SK-N-SH treated with all-trans-retinoic acid at 6 μM for 48 hours (cell line): ENCODE measurements at regions not wholly inside any gene's neighbourhood (a gene's known extent, or its start where the extent isn't known, plus 50 kb on each side); places are given as distances from the start of the nearest gene placed in this dataset.

Experiments
- ATAC-seq: fragments of 200-7000 bp; cut with Tn5 transposase; 3 replicates; pipeline ENCODE4 v1.9.1; 2020; ENCODE audit warnings: mild to moderate bottlenecking, moderate library complexity
- ARNTL ChIP-seq: fragments of 450-650 bp; formaldehyde crosslinking; IDR thresholded peaks from 2 replicates; pipeline ENCODE4 v1.5.0; 2020; ENCODE audit warnings: low read depth, mild to moderate bottlenecking, moderate library complexity, borderline replicate concordance
- BACH2 ChIP-seq: fragments of 250-450 bp; sonication (Bioruptor Pico); IDR thresholded peaks from 2 replicates; pipeline ENCODE4 v1.9.0; 2021; ENCODE audit warnings: mild to moderate bottlenecking, borderline replicate concordance
- CSDC2 ChIP-seq: fragments of 250-450 bp; sonication (Bioruptor Pico); IDR thresholded peaks from 2 replicates; pipeline ENCODE4 v1.5.0; 2020; ENCODE audit warnings: mild to moderate bottlenecking, moderate library complexity
- ESRRG ChIP-seq: fragments of 250-450 bp; sonication (Bioruptor Pico); IDR thresholded peaks from 2 replicates; pipeline ENCODE4 v1.6.1; 2021; ENCODE audit warnings: mild to moderate bottlenecking
- GLIS3 ChIP-seq: fragments of 250-450 bp; sonication (Bioruptor Pico); IDR thresholded peaks from 2 replicates; pipeline ENCODE4 v1.5.0; 2020; ENCODE audit warnings: mild to moderate bottlenecking, moderate library complexity
- ISL1 ChIP-seq: fragments of 250-450 bp; sonication (Bioruptor Pico); IDR thresholded peaks from 2 replicates; pipeline ENCODE4 v2.1.2; 2022; ENCODE audit warnings: mild to moderate bottlenecking, moderate library complexity
- OSR1 ChIP-seq: fragments of 250-450 bp; sonication (Bioruptor Pico); IDR thresholded peaks from 2 replicates; pipeline ENCODE4 v1.8.0; 2022; ENCODE audit warnings: moderate library complexity, mild to moderate bottlenecking, inconsistent platforms
- PPARA ChIP-seq: fragments of 250-450 bp; sonication (Bioruptor Pico); IDR thresholded peaks from 2 replicates; pipeline ENCODE4 v1.5.0; 2020; ENCODE audit warnings: mild to moderate bottlenecking, borderline replicate concordance
- RARB ChIP-seq: fragments of 250-450 bp; sonication (Bioruptor Pico); IDR thresholded peaks from 2 replicates; pipeline ENCODE4 v1.8.0; 2021; ENCODE audit warnings: mild to moderate bottlenecking, moderate library complexity
- SNAI2 ChIP-seq: fragments of 250-450 bp; sonication (Bioruptor Pico); IDR thresholded peaks from 2 replicates; pipeline ENCODE4 v1.5.0; 2020; ENCODE audit warnings: mild to moderate bottlenecking, moderate library complexity
- TCF4 ChIP-seq: fragments of 250-450 bp; sonication (Bioruptor Pico); IDR thresholded peaks from 2 replicates; pipeline ENCODE4 v1.8.0; 2021; ENCODE audit warnings: mild to moderate bottlenecking, moderate library complexity, borderline replicate concordance
- TOX ChIP-seq: fragments of 250-450 bp; sonication (Bioruptor Pico); IDR thresholded peaks from 2 replicates; pipeline ENCODE4 v1.8.0; 2021; ENCODE audit warnings: mild to moderate bottlenecking, moderate library complexity, borderline replicate concordance
- ZC3H10 ChIP-seq: fragments of 250-450 bp; sonication (Bioruptor Pico); IDR thresholded peaks from 2 replicates; pipeline ENCODE4 v1.5.1; 2021; ENCODE audit warnings: mild to moderate bottlenecking, moderate library complexity
- ZFP3 ChIP-seq: fragments of 250-450 bp; sonication (Bioruptor Pico); IDR thresholded peaks from 2 replicates; pipeline ENCODE4 v1.5.0; 2020; ENCODE audit warnings: mild to moderate bottlenecking, moderate library complexity
- ZFP30 ChIP-seq: fragments of 450-650 bp; formaldehyde crosslinking; IDR thresholded peaks from 2 replicates; pipeline ENCODE4 v1.5.0; 2022; ENCODE audit warnings: mild to moderate bottlenecking, moderate library complexity
- ZNF565 ChIP-seq: fragments of 450-650 bp; formaldehyde crosslinking; conservative IDR thresholded peaks from 2 replicates; pipeline ENCODE4 v1.5.0; 2020; ENCODE audit warnings: low read depth, mild to moderate bottlenecking, moderate library complexity
- ZNF70 ChIP-seq: fragments of 450-650 bp; formaldehyde crosslinking; IDR thresholded peaks from 2 replicates; pipeline ENCODE4 v1.5.0; 2020; ENCODE audit warnings: mild to moderate bottlenecking, moderate library complexity
- ZNF8 ChIP-seq: fragments of 450-650 bp; formaldehyde crosslinking; IDR thresholded peaks from 2 replicates; pipeline ENCODE4 v1.5.0; 2020; ENCODE audit warnings: mild to moderate bottlenecking, moderate library complexity
- TF ChIP-seq, protein P1 (sequence below): fragments of 250-450 bp; sonication (Bioruptor Pico); IDR thresholded peaks from 2 replicates; pipeline ENCODE4 v1.5.1; 2020; ENCODE audit warnings: low read depth, mild to moderate bottlenecking, moderate library complexity
- TF ChIP-seq, protein P2 (sequence below): fragments of 250-450 bp; sonication (Bioruptor Pico); IDR thresholded peaks from 2 replicates; pipeline ENCODE4 v1.5.1; 2021; ENCODE audit warnings: mild to moderate bottlenecking, moderate library complexity
- TF ChIP-seq, protein P3 (sequence below): fragments of 250-450 bp; sonication (Bioruptor Pico); IDR thresholded peaks from 2 replicates; pipeline ENCODE4 v1.8.0; 2021; ENCODE audit warnings: low read depth, mild to moderate bottlenecking, moderate library complexity, borderline replicate concordance
- TF ChIP-seq, protein P4 (sequence below): fragments of 250-450 bp; sonication (Bioruptor Pico); IDR thresholded peaks from 2 replicates; pipeline ENCODE4 v1.8.0; 2020; ENCODE audit warnings: mild to moderate bottlenecking, moderate library complexity, borderline replicate concordance

DNA sequence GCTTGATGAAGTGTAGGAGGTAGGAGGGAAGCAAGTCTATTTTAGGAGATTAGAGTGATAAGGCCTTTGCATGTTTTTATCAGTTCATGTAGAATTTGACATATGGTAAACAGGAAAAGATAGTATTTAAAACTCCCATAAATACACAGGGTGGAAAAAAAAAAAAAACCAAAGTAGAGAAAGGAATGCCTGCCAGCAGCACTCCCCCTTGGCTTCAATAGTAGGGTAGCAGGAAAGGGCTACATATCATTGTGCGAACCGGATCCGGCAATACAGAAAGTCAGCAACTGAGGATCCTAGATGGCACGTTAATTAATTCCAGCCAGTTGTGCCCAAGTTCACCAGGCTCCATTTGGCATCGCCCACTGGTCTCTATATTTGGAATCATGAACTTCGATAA lies 159.6 kb upstream of the SMIM21 start:
- TF ChIP-seq ZNF70 = no peak
- TF ChIP-seq RARB = no peak
- TF ChIP-seq ZNF565 = no peak
- TF ChIP-seq, protein P1, sequence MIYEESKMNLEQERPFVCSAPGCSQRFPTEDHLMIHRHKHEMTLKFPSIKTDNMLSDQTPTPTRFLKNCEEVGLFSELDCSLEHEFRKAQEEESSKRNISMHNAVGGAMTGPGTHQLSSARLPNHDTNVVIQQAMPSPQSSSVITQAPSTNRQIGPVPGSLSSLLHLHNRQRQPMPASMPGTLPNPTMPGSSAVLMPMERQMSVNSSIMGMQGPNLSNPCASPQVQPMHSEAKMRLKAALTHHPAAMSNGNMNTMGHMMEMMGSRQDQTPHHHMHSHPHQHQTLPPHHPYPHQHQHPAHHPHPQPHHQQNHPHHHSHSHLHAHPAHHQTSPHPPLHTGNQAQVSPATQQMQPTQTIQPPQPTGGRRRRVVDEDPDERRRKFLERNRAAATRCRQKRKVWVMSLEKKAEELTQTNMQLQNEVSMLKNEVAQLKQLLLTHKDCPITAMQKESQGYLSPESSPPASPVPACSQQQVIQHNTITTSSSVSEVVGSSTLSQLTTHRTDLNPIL (CRISPR knock-in tag) = no peak
- no peak for TF ChIP-seq ZC3H10 (CRISPR knock-in tag)
- TF ChIP-seq, protein P2, sequence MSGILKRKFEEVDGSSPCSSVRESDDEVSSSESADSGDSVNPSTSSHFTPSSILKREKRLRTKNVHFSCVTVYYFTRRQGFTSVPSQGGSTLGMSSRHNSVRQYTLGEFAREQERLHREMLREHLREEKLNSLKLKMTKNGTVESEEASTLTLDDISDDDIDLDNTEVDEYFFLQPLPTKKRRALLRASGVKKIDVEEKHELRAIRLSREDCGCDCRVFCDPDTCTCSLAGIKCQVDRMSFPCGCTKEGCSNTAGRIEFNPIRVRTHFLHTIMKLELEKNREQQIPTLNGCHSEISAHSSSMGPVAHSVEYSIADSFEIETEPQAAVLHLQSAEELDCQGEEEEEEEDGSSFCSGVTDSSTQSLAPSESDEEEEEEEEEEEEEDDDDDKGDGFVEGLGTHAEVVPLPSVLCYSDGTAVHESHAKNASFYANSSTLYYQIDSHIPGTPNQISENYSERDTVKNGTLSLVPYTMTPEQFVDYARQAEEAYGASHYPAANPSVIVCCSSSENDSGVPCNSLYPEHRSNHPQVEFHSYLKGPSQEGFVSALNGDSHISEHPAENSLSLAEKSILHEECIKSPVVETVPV (CRISPR knock-in tag) = no peak
- no peak for TF ChIP-seq OSR1 (CRISPR knock-in tag)
- no peak for TF ChIP-seq ZNF8 (CRISPR knock-in tag)
- no peak for TF ChIP-seq ZFP30 (CRISPR knock-in tag)
- TF ChIP-seq ARNTL (CRISPR knock-in tag) = no peak
- TF ChIP-seq BACH2 (CRISPR knock-in tag) = no peak
- no peak for TF ChIP-seq ESRRG
- no peak for TF ChIP-seq PPARA (CRISPR knock-in tag)
- TF ChIP-seq, all 23 proteins: peak for 0
- ATAC-seq = no peak

DNA sequence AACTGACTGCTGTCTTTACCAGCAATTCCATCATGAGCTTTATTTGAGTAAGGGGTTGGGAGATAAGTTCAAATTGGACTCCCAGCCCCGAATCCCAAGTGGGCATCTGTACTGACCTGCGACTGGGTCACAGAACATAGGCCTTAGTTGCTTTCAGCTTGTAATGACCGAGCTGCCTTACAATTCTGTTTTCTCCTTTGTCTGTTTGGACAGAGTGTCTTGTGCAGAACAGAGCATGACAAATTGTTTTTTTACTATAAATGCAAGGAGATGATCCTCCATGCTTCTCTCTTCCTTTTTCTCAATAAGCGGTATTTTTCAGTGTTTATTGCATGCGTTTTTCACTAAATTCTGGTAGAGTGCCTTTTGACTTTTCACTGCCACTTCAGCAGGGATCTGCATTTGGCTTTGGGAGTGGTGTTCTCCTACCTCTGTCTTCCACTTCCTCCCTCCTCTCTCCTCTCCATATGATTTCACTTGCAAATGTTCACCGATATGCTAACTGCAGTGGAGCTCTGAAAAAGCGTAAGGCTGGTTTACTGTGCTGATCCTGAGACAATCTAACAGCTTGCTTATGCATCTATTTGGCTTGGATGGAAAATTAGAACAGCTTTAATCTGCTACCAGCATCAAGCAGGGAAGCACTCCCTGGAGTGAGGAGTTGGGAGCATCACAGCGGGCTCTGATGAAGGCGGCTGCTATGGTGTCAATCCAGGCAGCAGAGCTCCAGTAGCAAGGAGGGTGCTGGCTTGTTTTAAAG lies 158.8 kb upstream of the SMIM21 start:
- no peak for ATAC-seq
- TF ChIP-seq BACH2 (CRISPR knock-in tag) (no peak), ESRRG (no peak), CSDC2 (CRISPR knock-in tag) (no peak), ZFP30 (CRISPR knock-in tag) (no peak), TCF4 (CRISPR knock-in tag) (no peak), ISL1 (no peak), ZNF8 (CRISPR knock-in tag) (no peak), GLIS3 (no peak), SNAI2 (CRISPR knock-in tag) (no peak), ZNF565 (no peak), PPARA (CRISPR knock-in tag) (no peak), RARB (no peak)
- TF ChIP-seq, protein P3, sequence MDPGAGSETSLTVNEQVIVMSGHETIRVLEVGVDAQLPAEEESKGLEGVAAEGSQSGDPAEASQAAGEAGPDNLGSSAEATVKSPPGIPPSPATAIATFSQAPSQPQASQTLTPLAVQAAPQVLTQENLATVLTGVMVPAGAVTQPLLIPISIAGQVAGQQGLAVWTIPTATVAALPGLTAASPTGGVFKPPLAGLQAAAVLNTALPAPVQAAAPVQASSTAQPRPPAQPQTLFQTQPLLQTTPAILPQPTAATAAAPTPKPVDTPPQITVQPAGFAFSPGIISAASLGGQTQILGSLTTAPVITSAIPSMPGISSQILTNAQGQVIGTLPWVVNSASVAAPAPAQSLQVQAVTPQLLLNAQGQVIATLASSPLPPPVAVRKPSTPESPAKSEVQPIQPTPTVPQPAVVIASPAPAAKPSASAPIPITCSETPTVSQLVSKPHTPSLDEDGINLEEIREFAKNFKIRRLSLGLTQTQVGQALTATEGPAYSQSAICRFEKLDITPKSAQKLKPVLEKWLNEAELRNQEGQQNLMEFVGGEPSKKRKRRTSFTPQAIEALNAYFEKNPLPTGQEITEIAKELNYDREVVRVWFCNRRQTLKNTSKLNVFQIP = no peak
- TF ChIP-seq, protein P2 (CRISPR knock-in tag) = no peak
- TF ChIP-seq, protein P1 (CRISPR knock-in tag) = no peak

DNA sequence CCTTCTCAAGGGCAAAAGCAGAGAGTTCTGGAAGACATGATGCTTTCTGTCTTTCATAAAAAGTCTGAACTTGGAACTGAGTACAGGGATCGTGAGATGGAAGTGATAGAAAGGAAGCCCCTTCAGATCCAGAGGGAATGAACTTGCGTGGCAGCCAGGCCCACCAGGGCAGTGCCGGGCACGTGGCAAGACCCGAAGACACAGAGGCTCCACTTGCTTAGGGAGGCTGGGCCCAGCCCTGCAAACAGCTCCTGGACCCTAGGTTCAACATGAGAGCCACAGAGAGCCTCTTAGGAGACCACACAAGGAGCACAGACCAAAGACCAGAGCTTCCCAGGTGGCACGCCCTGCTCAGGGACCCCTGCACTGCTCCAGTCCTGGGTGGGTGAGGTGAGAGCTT lies 155.4 kb upstream of the SMIM21 start:
- TF ChIP-seq ARNTL (CRISPR knock-in tag) = no peak
- no peak for TF ChIP-seq RARB
- TF ChIP-seq ESRRG = no peak
- no peak for TF ChIP-seq ZFP3
- TF ChIP-seq, all 23 proteins: peak for 0
- ATAC-seq = no peak

DNA sequence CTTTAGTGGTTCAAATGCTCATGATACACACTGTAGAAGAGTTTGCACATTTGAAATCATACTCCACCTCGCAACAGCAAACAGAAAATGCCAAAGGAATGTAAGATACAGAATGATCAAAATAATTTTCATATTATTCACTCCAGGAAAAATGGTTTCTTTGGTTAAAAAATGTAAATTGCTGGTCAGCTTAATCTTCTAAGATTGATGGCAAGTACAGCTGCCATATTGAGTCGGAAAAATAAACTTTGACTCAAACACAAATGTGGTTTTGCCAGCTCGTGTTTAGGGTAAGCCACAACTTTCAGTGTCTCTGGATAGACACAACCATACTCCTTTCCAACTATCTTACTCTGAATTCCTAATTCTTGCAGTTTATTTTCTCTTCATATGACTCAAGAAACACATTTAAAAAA lies 154.9 kb upstream of the SMIM21 start:
- ATAC-seq = no peak
- TF ChIP-seq ZC3H10 (CRISPR knock-in tag) (no peak), TCF4 (CRISPR knock-in tag) (no peak), GLIS3 (no peak), ARNTL (CRISPR knock-in tag) (no peak), ISL1 (no peak), ZFP30 (CRISPR knock-in tag) (no peak), ZNF8 (CRISPR knock-in tag) (no peak), RARB (no peak), PPARA (CRISPR knock-in tag) (no peak), ZNF565 (no peak), TOX (no peak)
- TF ChIP-seq, protein P4, sequence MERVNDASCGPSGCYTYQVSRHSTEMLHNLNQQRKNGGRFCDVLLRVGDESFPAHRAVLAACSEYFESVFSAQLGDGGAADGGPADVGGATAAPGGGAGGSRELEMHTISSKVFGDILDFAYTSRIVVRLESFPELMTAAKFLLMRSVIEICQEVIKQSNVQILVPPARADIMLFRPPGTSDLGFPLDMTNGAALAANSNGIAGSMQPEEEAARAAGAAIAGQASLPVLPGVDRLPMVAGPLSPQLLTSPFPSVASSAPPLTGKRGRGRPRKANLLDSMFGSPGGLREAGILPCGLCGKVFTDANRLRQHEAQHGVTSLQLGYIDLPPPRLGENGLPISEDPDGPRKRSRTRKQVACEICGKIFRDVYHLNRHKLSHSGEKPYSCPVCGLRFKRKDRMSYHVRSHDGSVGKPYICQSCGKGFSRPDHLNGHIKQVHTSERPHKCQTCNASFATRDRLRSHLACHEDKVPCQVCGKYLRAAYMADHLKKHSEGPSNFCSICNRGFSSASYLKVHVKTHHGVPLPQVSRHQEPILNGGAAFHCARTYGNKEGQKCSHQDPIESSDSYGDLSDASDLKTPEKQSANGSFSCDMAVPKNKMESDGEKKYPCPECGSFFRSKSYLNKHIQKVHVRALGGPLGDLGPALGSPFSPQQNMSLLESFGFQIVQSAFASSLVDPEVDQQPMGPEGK (CRISPR knock-in tag) = no peak
- TF ChIP-seq, protein P2 (CRISPR knock-in tag) = no peak
- TF ChIP-seq, protein P3 = no peak
